GM18907 (cell line): ENCODE measurements at regions not wholly inside any gene's neighbourhood (a gene's known extent, or its start where the extent isn't known, plus 50 kb on each side); places are given as distances from the start of the nearest gene placed in this dataset.
"Not testable (repeated sequence)": the region's sequence is repeated elsewhere in the genome, so short reads cannot be mapped to it uniquely, and the experiment has no call there.

Experiments
- ATAC-seq: cut with Tn5 transposase; IDR thresholded peaks from one replicate; pipeline ENCODE4 v1.9.1; 2021; ENCODE audit warnings: mild to moderate bottlenecking, moderate library complexity; ENCODE audit not compliant: unreplicated experiment

DNA sequence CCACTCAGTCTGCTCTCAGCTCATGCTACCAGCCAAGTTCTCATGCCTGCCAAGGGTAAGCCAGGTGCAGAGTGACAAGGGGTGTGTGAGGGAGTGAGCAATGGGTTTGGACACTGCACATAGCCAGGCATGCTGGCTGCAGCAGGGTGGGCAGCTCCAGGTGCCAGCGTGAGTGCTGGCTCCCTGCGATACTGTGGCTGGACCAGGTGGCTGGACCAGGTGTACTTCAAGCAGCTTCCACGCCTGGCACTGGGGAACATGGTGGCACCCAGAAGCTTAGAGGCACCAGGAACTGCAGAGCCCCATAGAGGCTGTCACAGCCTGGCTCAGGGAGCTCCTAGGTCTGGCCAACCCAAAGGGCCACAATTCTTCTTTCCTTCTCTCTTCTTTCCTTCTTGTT is 234.9 kb upstream of the GIMD1 start:
- ATAC-seq = no peak

DNA sequence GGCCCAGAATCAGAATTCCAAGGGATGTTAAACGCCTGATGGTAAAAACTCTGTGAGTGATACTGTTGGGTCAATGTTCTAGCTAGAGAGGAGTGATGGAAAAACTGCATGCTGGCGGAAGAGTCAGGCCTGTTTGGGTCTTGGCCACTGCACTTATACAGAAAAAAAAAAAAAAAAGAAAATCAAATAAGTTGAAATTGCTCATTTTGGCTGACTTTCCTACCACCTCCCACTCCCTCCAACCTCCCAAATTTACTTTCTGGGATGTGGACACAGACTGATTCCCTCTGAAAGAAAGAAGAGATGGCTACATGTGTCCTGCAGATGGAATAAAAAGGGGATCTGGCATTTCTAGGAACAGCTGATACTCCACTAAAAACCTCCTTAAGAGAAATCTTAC is 234.1 kb upstream of the GIMD1 start:
- no peak for ATAC-seq

DNA sequence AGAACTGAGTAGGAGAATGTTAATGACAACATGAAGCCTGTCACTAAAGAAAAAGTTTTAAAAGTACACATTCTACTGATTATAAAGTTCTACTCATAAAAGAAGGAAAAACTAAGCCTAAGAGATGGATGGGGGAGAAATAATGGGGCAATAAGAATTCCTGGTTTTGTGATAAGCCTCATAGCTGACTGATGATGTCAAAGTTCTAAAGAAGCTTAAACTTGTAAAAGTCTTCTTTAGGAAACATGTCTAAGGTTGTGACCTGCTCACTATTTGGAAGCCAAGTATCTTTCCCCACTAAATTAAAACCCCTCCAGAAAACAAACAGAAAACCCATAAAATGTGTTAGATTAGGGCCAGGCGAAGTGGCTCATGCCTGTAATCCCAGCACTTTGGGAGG is 232.9 kb upstream of the GIMD1 start:
- no peak for ATAC-seq

DNA sequence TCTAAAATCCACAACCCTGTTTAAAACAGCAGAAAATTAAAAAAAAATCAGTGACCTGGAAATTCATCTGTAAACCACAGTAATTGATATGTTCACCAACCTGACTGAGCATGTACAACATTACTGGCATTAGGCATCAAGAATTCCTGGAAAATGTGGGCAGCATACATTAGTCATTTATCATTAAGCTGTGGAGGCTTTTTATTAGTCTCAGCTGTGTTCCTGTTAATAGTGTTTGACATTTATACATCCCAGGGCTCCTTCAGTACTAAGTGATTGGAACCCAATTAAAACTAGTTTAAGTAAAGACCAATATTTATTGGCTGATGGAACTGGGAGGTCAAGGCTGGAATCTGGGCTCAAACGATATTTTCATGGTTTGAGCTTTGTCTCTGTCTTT is 227.3 kb upstream of the GIMD1 start:
- no peak for ATAC-seq

DNA sequence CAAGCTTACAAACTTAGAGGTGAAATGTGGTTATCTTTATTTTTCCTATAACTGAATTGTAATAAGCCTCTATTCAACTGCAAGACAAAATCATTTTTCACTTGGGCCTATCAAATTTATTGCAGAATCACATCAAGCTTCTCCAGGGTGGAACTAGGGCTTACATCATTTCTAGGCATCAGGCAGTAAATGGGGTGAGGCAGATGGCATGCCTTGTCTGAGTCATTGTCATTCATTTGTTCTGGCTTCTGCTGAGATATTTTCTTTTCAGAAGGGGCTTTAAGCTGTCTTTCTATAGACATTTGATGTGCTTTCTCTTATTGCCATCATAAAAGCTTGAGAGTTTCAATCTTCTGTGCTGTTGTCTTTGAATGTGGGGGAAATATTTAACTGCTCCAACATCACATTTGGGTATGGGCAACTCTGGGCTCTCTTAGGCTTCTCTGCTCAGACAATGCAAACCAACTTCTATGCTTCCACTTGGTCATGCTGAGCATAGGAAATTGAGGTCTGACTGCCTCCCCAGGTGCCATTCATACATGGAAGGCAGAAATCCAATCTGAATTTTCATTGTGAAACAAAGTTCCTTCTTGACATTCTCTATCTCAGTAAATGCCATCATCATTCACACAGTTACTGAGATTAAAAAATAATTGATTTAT is 225.8 kb upstream of the GIMD1 start:
- ATAC-seq = no peak

DNA sequence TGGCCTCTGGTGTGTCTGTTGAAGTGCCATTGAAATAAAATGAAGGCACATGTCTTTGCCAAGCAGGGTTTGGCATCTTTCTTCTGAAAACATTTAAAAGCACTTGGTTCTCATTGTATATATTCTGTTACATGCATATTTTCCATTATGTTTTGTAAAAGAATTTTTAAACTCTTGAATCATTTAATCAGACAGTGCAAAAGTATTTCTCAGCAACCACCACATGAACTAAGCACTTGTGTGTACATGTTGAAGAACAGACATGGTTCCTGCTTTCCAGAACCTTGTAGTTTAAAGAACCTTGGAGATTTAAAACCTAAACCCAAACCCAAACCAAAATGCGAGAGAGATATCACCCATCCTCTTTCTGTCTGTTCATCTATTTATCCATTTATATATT is 220.3 kb upstream of the GIMD1 start:
- ATAC-seq = no peak

DNA sequence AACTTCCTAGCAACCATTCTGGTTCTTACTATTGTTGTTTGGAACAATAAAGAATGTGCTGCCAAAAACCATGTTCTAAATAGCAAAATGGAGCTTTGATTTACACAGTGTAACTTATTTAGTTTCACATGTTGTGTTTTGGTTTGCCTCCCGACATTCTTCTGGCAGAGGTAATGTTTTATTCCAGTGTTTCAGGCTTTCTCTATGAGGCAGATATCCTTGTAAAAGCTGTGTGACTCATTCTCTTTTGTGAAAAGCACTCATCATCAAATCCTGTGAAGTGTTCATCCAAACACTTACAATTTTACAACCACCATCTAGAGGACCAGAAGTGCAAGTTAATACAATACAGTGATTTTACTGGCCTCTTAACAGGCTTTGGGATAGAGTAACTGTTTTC is 219.0 kb upstream of the GIMD1 start:
- no peak for ATAC-seq

DNA sequence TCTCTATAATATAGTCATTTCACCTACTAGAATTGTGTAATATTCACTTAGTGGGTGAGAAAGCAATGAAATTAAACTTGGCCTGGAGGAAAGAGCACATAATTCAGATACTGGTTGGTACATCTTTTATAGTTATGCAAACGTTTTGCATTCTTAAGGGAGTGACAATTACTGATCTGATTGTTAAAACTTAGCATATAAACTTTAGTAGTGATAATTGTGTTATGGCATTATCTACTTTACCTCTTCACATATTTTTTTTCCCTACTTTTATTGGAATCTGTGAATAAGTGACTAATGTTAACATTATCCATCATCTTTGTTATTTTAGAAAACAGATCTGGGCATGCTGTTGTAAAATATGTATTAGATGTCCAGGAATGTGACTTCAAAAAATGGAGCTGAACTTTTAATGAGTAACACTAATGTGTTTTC is 217.4 kb upstream of the GIMD1 start:
- ATAC-seq = no peak

DNA sequence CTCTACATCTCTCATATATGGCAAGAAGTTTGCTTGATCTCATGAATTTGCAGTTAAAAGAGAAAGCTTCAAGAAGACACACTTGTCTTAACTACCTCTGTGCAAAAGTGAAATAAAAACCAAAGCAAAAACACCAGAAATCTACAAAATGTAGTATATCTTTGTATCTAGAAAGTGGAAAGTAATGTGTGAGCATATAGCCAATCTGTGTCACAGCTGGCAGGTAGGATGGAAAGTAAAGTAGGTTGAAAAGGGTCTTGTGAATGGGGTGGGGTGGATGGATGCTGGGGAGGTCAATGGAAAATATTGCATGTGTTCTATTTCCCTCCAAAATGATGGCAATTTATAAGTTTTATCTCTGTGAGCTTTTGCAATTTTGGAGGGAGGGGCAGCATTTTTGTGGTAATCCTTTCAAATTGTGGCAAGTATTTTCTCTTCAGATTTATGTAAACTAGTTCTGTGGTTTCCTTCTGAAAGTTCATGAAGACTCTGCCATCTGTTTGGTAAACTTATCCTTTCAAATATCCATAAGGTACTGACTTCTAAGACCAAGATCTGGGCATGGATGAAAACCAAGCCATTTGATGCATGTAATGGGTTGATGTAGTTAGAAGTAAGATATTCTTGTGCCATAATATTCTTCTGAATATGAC is 215.9 kb upstream of the GIMD1 start:
- ATAC-seq = no peak

DNA sequence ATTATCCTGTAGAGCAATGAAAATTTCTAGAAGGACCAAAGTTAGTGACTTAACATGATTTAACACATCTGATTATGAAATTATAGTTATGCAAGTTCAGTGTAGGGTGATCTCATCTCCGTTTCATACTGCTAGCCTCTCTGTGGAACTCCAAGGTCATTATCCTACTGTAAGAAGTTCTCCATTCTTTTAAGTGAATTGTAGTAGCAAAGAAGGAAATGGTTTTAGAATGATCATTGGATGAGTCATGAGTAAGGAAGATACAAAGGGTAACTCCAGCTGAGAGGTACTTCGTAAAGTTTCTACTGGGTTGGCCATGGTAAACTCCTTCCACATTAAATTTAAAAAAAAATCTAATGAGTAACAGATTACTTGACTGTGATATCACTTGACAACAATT is 215.0 kb upstream of the GIMD1 start:
- no peak for ATAC-seq

DNA sequence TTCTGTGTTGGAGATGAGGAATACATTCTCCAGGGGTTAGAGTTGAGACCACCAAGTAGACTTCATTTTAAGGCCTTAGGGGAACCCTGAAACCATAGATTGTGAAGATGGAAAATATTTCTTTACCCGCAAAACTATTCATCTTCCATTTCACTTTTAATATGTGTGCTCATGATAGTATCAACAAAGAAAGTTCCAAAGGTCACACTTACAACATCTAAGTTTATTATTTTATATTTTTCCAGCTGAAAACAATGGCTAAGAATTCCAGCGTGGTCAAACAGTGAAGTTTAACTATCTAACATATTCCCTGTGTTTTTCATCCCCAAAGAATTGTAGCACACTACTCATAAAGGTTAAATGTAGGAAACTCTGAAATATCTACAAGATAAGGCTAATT is 214.5 kb upstream of the GIMD1 start:
- ATAC-seq = no peak

DNA sequence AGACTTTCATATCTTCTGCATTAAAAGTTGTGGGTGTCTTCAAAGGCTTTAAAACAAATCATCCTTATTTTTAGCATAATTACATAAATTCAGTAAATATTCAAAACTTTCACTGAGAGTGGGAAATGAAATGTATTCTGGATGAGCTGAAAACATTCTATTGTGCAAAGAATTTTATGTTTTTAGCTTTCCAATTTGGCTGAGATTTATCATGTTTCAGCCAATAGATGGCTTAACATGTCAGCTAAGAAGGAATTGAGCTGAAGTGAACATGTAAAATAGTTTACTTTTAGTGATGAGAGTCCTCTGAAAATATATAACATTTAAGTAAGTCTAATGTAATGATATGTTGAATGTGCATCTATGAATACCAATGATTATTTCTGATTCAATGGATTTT is 213.5 kb upstream of the GIMD1 start:
- ATAC-seq = no peak

DNA sequence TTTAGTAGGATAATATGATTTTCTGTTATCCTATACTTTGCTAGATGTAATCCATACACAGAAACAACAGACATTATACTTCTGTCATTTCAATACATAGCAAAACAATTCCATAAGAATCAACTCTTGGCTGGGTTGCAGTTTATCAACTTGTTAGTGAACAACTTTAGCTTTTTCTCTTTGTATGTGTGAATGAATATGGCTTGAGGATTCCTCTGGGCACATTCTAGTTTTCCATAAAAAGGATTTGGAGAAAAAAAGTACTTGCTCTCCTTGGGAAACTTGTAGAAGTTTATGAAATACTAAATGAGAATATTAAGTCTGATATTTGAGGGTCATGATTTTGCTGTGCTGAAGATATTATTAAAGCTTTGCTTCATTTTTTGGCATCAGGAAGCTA is 210.7 kb upstream of the GIMD1 start:
- ATAC-seq = no peak

DNA sequence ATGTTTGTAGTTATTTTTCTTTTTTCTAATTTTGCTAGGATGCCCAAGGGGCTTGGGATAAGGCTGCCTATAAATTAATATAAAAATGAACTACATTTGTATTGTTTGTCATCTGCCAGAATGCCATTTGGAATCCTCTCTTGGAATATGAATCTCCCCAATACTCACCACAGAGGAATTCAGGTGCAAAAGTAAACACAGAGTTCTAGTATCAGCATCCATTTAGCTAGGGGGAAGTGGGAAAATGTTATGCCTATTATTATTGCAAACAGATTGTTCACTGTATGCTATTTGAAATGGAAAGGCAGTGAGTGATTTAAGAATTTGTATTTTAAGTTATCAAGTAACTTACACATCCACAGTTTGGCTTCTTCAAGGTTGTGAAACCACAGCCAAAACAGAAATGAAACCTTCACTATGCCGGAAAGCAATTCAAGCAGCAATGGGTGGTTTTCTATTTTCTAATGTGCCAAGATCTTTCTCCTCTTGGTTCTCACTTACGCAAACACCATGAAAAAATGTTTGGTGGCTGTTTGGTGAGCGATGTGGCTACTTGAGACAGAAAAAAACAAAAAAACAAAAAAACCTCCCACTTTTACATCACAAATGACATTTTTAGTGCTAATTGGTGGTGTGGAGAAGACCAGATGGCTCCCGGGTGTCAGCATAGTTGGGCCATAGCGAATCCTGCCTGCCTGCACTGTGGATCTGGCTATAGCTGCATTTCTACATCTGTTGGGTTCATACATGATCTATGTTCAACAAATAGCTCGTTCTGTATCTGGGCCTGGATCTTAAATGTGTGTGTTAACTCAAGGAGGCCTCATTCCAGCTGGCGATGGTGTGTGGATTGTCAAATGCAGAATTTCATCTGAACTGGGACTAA is 200.8 kb upstream of the GIMD1 start:
- ATAC-seq = no peak

DNA sequence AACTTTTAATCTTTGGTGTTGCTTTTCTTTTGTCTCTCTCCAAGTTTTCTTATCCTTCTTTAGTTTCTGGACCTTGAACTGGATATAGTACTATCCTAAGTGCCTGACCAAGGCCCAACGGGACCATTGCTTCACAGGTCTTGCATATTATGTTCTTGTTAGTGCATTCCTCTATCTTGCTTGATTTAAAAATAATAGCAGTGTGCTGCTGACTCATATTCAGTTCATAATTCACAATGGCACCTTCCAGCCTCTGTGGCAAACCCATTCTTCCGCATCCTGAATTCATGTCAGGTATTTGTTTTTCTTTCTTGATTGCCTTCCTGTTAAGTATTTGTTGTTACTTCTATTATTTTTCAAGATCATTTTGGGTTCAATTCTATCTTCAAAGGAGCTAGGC is 197.1 kb upstream of the GIMD1 start:
- no peak for ATAC-seq

DNA sequence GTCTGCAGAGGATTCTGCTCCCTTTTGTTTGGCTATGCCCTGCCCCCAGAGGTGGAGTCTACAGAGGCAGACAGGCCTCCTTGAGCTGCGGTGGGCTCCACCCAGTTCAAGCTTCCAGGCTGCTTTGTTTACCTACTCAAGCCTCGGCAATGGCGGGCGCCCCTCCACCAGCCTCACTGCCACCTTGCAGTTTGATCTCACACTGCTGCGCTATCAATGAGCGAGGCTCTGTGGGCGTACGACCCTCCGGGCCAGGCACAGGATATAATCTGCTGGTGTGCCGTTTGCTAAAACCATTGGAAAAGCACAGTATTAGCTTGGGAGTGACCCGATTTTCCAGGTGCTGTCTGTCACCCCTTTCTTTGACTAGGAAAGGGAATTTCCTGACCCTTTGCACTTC is 195.1 kb upstream of the GIMD1 start:
- ATAC-seq = not testable (repeated sequence)

DNA sequence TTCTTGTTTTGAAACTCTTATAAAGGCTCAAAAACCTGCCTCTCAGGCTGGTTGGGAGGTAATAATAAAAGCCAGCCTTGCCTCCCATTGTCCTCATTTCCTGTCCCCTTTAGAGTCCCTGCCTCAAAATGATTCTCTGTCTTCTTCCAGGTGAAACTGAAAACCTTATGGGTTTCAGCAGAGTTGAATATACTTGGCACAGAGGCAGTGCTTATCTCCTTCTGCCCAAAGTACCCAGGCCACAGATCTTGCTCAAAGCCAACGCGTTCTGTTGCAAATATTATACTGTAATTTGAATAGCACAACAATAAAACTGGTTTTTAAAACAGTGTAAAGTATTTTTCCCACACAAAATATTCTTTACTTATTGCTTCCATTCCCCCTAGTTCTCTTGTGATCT is 183.1 kb upstream of the GIMD1 start:
- ATAC-seq = no peak

DNA sequence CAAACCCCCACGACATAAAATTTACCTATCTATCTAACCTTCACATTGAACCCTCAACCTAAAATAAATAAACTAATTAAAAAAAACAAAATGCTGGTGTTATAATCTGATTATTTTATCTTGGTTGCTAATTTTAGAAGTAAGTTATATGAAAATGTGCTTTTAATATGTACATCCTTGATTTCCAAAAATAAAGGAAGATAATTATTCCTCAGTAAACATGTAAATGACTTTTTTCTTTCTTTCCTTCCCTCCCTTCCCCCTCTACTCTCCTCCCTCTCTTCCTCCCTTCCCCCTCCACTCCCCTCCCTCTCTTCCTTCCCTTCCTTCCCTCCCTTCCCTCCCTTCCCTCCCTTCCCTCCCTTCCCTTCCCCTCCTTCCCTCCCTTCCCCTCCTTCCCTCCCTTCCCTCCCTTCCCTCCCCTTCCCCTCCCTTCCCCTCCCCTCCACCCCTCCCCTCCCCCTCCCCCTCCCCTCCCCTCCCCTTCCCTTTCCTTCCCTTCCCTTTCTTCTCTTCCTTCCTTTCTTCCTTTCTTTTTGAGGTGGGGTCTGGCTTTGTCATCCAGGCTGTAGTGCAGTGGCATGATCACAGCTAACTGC is 180.0 kb upstream of the GIMD1 start:
- ATAC-seq = no peak

DNA sequence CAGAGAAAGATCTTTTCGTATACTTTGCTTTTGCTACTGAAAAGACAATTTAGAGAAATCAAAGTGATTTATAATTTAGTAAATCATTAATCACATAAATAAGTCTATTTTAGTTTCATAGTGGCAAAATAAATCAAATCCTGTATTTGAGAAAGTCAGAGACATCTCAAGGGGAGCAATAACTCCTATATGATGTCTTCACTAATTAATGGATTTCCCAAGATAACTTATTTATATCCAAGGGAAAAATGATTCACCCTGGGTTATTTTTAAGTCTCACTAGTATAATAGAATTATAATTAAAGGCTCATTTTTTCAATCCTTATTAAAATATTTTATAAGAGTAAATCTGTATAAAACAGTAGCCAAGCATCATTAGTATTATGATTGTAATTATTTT is 177.8 kb upstream of the GIMD1 start:
- ATAC-seq = no peak

DNA sequence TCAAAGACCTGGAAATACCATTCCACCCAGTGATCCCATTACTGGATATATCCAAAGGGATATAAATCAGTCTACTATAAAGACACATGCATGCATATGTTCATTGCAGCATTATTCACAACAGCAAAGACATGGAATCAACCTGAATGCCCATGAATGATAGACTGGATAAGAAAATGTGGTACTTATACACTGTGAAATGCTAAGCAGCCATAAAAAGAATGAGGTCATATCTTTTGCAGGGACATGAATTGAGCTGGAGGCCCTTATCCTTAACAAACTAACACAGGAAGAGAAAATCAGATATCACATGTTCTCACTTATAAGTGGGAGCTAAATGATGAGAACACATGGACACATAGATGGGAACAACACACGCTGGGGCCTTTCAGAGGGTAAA is 174.0 kb upstream of the GIMD1 start:
- ATAC-seq = not testable (repeated sequence)

DNA sequence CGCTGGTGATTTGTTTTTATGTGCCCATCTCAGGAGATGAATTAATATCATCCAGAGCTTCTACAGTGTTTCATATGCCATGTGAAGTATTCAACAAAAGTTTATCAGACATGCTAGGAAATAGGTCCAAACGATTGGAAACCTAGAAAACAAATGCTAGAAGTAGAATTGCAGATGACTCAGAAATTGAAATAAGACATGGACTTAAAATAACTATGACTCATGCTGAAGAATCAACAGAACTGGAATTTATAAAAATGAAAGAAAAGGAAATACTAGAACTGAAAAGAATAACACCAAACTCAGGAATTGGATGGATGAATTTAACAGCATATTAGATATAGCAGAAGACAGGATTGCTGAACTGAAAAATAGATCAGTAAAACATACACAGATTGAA is 172.7 kb upstream of the GIMD1 start:
- ATAC-seq = no peak

DNA sequence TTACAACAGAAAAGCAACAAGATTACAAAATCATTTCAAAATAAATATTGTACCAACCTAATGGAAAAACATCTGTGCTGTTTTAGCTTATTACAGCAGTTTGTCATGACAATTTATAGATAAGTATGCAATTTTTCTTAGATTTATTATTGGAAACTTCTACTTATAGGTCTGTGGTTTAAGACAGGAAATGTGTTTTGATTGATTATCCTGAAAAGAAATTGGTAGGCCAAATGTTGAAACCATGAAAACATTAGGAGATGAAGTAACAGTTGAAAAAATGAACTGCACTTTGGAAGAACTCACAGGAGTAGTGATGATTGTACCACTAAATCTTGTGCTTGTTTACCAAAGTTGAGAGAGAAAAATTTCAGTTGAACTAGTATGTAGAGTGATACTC is 162.2 kb upstream of the GIMD1 start:
- ATAC-seq = no peak
